Endothelial cell of umbilical vein (primary cell): ENCODE measurements at regions not wholly inside any gene's neighbourhood (a gene's known extent, or its start where the extent isn't known, plus 50 kb on each side); places are given as distances from the start of the nearest gene placed in this dataset.

Experiments
- BruUV-seq: library from RNA; stranded (reverse); fragments of 400-500 nt; replicated peaks from 2 replicates; lab custom pipeline; 2021; lab: Mats Ljungman, UMichigan
- CTCF ChIA-PET: fragments of 300-600, 350-600 bp; sonication (Branson Sonifier 250); formaldehyde crosslinking; loops from one replicate; lab custom pipeline; 2021; ENCODE audit warnings: antibody characterized with exemption, inconsistent platforms; lab: Charles Lee
- POLR2A ChIA-PET: fragments of 300-600, 350-600 bp; sonication (Branson Sonifier 250); formaldehyde crosslinking; loops from one replicate; lab custom pipeline; 2021; ENCODE audit warnings: antibody characterized with exemption, inconsistent platforms; lab: Charles Lee
- DNase-seq: peaks from one replicate; pipeline ENCODE4 v3.0.0-alpha.2; 2011; ENCODE audit warnings: low read depth, low spot score
- FAIRE-seq: peaks from 2 replicates; lab custom pipeline; 2011; peaks lifted over from hg19 to GRCh38; lab: Jason Lieb, UNC
- H2AFZ ChIP-seq: 2 replicates; pipeline ENCODE4 v1.6.0; 2012; ENCODE audit warnings: low read depth, low read length, control low read depth, inconsistent platforms
- H3K27ac ChIP-seq: 2 replicates; pipeline ENCODE4 v1.5.1; 2011; ENCODE audit warnings: low read depth, mild to moderate bottlenecking, control low read depth, low read length, moderate library complexity; ENCODE audit not compliant: insufficient read depth
- H3K27me3 ChIP-seq, 2 experiments: 2 replicates each; pipeline versions ENCODE4 v1.6.0 to v1.6.1; 2011; ENCODE audit warnings: low read length in 2 of 2, mixed read lengths in 1 of 2; ENCODE audit not compliant: control insufficient read depth in 2 of 2, insufficient read depth in 2 of 2
- H3K36me3 ChIP-seq, 2 experiments: 2 replicates in 1 of 2; 3 replicates in 1 of 2; pipeline ENCODE4 v1.5.1; 2011; ENCODE audit warnings: low read length in 2 of 2, mild to moderate bottlenecking in 1 of 2, moderate library complexity in 1 of 2; ENCODE audit not compliant: control insufficient read depth in 2 of 2, insufficient read depth in 2 of 2; ENCODE audit errors: extremely low read depth in 1 of 2
- H3K4me1 ChIP-seq: 3 replicates; pipeline ENCODE4 v1.5.1; 2011; ENCODE audit warnings: mild to moderate bottlenecking, low read length; ENCODE audit not compliant: control insufficient read depth, insufficient read depth; ENCODE audit errors: extremely low read depth
- H3K4me2 ChIP-seq: 2 replicates; pipeline ENCODE4 v1.6.1; 2011; ENCODE audit warnings: low read length, control low read depth, mixed read lengths; ENCODE audit not compliant: insufficient read depth
- H3K4me3 ChIP-seq, 3 experiments: fragments of 200-600 bp in 1 of 3; sonication (generic), shearing (Covaris generic) in 1 of 3; replicated peaks in 1 of 3; 2 replicates each; pipeline ENCODE4 v1.5.1; 2011 to 2016; ENCODE audit warnings: control low read depth in 3 of 3, low read length in 3 of 3, mild to moderate bottlenecking in 2 of 3, inconsistent platforms in 1 of 3, low read depth in 1 of 3, moderate library complexity in 1 of 3; ENCODE audit not compliant: insufficient read depth in 1 of 3
- H3K79me2 ChIP-seq: 2 replicates; pipeline ENCODE4 v1.6.0; 2012; ENCODE audit warnings: low read length, inconsistent platforms; ENCODE audit not compliant: control insufficient read depth, insufficient read depth
- H3K9ac ChIP-seq: replicated peaks from 2 replicates; pipeline ENCODE3; 2011; ENCODE audit warnings: low read length, control low read depth; ENCODE audit not compliant: insufficient read depth; ENCODE audit errors: extremely low read depth
- H3K9me1 ChIP-seq: replicated peaks from 3 replicates; pipeline ENCODE4 v1.6.0; 2011; ENCODE audit warnings: mild to moderate bottlenecking, low read length; ENCODE audit not compliant: control insufficient read depth, insufficient read depth; ENCODE audit errors: extremely low read depth
- H3K9me3 ChIP-seq: replicated peaks from 2 replicates; pipeline ENCODE4 v1.5.1; 2012; ENCODE audit warnings: low read length, inconsistent platforms; ENCODE audit not compliant: control insufficient read depth, insufficient read depth
- H4K20me1 ChIP-seq: replicated peaks from 2 replicates; pipeline ENCODE3; 2011; ENCODE audit warnings: mild to moderate bottlenecking, low read length; ENCODE audit not compliant: control insufficient read depth, insufficient read depth; ENCODE audit errors: extremely low read depth
- CTCF ChIP-seq, 2 donors: IDR thresholded peaks; 1 replicate in 1 of 2; 2 replicates in 1 of 2; pipeline ENCODE4 v1.5.1; 2011; ENCODE audit warnings: low read length in 2 of 2, mild to moderate bottlenecking in 2 of 2, moderate library complexity in 2 of 2, control low read depth in 1 of 2, inconsistent platforms in 1 of 2, low read depth in 1 of 2; ENCODE audit not compliant: insufficient read depth in 1 of 2; ENCODE audit errors: extremely low read depth in 1 of 2
- EZH2 ChIP-seq: IDR thresholded peaks from 2 replicates; pipeline ENCODE4 v1.6.1; 2012; ENCODE audit warnings: borderline replicate concordance, low read depth, mild to moderate bottlenecking, moderate library complexity, low read length, inconsistent platforms; ENCODE audit not compliant: severe bottlenecking
- FOS ChIP-seq: IDR thresholded peaks from 2 replicates; pipeline ENCODE4 v1.6.1; 2011; ENCODE audit warnings: mild to moderate bottlenecking, low read length, moderate library complexity, borderline replicate concordance; ENCODE audit not compliant: insufficient read depth
- GATA2 ChIP-seq: IDR thresholded peaks from 2 replicates; pipeline ENCODE4 v1.7.0; 2011; ENCODE audit warnings: low read depth, mild to moderate bottlenecking, moderate library complexity, mixed read lengths, low read length; ENCODE audit not compliant: insufficient read length, insufficient read depth
- JUN ChIP-seq: IDR thresholded peaks from 2 replicates; pipeline ENCODE4 v1.6.1; 2011; ENCODE audit warnings: borderline replicate concordance, low read depth; ENCODE audit not compliant: insufficient read length, insufficient read depth
- MYC ChIP-seq: IDR thresholded peaks from one replicate; pipeline ENCODE4 v1.6.1; 2011; ENCODE audit warnings: mild to moderate bottlenecking, low read depth, low read length
- POLR2A ChIP-seq: IDR thresholded peaks from 2 replicates; pipeline ENCODE4 v1.6.1; 2012; ENCODE audit warnings: low read depth, mild to moderate bottlenecking, control low read depth, low read length
- POLR2AphosphoS5 ChIP-seq: IDR thresholded peaks from 2 replicates; pipeline ENCODE4 v1.6.1; 2012; ENCODE audit warnings: low read depth, mild to moderate bottlenecking, control low read depth, low read length, moderate library complexity; ENCODE audit not compliant: insufficient read depth
- dilution Hi-C: fragments of 300-500 bp; cut with MboI; formaldehyde crosslinking; loops from one replicate; pipeline ENCODE4 v1.15.0; 2019; ENCODE audit warnings: low sequenced_read_pairs; ENCODE audit not compliant: extremely low pct_ligation_motif_present
- intact Hi-C: fragments of 100-400 bp; cut with micrococcal nuclease; formaldehyde crosslinking; loops from one replicate; pipeline ENCODE4 v1.10.0; 2022
- TF ChIP-seq, protein P1 (sequence below): IDR thresholded peaks from 2 replicates; pipeline ENCODE4 v1.6.1; 2011; ENCODE audit not compliant: insufficient read depth, insufficient read length

DNA sequence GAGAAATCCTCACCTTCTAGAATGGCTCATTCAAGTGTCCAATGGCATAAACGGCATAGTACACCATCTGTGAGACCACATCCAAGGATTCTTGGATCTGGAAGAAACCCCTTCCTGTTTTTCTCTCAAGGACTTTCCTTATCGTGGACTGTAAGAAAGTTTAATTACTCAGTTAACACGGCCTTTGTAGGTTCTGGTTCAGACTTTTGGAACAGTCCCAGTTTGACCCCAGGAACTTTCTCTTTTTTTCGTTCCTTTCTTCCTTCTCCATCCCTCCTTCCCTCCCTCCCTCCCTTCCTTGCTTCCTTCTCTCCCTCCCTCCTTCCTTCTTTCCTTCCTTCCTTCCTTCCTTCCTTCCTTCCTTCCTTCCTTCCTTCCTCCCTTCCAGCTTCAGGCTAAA is 343.5 kb upstream of the SMIM31 start:
- no peak overlapping the region for H3K27ac ChIP-seq
- H3K27me3 ChIP-seq = no peaks in the 10 kb centered on the region
- dilution Hi-C loops (no loop called here), intact Hi-C loops (no loop called here)
- TF ChIP-seq POLR2AphosphoS5 = no peak
- no peak for TF ChIP-seq MYC
- no peak for TF ChIP-seq GATA2
- TF ChIP-seq JUN = no peak
- TF ChIP-seq FOS = no peak
- no peak for TF ChIP-seq EZH2
- TF ChIP-seq, protein P1, sequence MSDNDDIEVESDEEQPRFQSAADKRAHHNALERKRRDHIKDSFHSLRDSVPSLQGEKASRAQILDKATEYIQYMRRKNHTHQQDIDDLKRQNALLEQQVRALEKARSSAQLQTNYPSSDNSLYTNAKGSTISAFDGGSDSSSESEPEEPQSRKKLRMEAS = no peak
- TF ChIP-seq CTCF (IDR thresholded peaks at IDR 0.05; ENCODE audit: extremely low read depth in 1 of 2, insufficient read depth in 1 of 2, low read depth in 1 of 2, low read length in 2 of 2) = no peak
- TF ChIP-seq POLR2A = no peak
- H4K20me1 ChIP-seq = no peaks in the 10 kb centered on the region
- no peak overlapping the region for H3K4me2 ChIP-seq
- H3K79me2 ChIP-seq = no peaks in the 10 kb centered on the region
- ChIA-PET CTCF (no interaction called here), POLR2A (no interaction called here)
- FAIRE-seq = no peak
- H2AFZ ChIP-seq = no peak overlapping the region
- H3K9me3 ChIP-seq = no peaks in the 10 kb centered on the region
- no peaks in the 10 kb centered on the region for H3K9me1 ChIP-seq
- H3K4me3 ChIP-seq = no peak overlapping the region
- no peaks in the 10 kb centered on the region for H3K36me3 ChIP-seq
- H3K4me1 ChIP-seq = no peaks in the 10 kb centered on the region
- no TSS peak for BruUV-seq
- no peak overlapping the region for H3K9ac ChIP-seq
- DNase-seq = no peak
